Fibroblast of mammary gland (primary cell): ENCODE measurements at regions not wholly inside any gene's neighbourhood (a gene's known extent, or its start where the extent isn't known, plus 50 kb on each side); places are given as distances from the start of the nearest gene placed in this dataset.

Experiments used
- DNase-seq: peaks from one replicate; pipeline ENCODE4 v3.0.0-alpha.2; 2010; ENCODE audit warnings: low read depth
- H3K4me3 ChIP-seq: 2 replicates; pipeline ENCODE4 v1.5.1; 2011; ENCODE audit warnings: low read depth, mild to moderate bottlenecking, low read length, moderate library complexity; ENCODE audit not compliant: control insufficient read depth
- CTCF ChIP-seq: conservative IDR thresholded peaks from 2 replicates; pipeline ENCODE4 v1.5.1; 2011; ENCODE audit warnings: low read depth, low read length, inconsistent platforms; ENCODE audit not compliant: control insufficient read depth, insufficient read depth

DNA sequence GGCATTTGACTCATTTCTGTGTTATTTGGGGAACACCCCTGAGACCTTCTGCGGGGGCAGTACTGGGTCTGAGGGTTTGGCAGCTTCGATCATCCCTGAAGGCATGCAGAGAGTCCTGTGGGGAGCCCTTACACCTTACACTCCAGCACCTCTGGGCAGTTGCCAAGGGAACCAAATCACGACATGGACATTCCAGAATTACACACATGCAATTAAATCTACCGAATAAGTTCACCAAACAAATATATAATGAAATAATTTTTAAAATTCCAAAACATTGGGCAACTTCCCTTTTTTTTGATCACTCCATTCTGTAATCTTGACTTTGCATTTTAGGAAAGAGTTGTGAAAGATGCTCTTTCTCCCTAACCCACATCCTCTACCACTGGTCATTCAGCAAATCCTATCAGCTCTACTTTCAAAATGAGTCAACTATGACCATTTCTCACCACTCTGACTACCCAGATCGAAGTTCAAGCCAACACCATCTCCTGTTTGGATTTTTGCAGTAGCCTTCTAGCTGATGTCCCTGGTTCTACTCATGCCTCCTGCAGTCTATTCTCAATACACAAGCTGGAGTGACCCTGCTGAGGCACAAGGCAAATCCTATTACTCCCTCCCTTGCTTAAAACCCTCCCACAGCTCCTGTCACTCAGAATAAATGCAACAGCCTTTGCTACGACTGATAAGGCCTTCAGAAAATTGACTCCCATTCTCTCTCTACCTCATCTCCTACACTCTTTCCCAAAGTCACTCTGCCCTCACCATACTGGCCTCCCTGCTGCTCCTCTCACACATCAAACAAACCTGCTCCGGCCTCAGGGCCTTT is 533.3 kb downstream of the HACE1 start:
- H3K4me3 ChIP-seq: no peak overlapping the region
- TF ChIP-seq CTCF: no peak
- peak; percentile 89 for DNase-seq

DNA sequence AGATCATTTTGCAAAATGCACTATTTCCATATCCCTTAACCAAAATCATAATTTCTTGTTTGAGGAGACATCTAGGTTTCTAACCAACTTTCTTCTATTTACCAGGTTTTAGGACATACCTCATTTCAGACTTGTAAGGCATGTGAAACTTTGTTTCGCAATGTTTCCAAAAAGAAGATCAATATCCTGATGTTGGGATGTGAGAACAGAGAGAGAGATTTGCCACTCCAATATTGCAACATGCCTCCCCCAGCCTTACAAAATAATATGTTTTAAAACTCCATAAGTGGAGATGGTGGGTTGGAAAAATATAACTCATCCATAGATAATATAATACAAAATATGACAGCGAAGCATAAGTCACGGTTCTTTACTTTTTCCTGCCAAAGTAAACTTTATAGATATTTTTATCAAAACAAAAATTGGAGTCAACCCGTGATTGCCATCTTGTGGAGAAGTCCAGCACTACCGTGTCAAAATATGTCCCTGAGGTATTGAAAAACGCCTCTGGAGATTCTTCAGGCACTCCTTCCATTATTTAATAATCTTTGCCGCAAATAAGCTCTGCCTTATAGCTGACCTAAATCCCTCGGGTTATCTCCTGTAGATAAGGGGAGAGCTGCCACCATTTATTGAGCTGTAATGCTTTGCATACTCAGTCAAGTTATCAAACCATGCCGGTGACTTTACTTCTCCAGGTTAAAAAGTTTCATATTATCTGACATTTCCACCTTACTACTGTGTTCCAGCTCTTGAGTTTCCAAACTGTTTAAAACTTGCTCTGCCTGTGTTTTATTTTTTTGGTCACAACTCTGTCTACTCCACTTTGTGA is 534.2 kb downstream of the HACE1 start:
- DNase-seq: peak; percentile 52
- no peak overlapping the region for H3K4me3 ChIP-seq
- peak; percentile 73 for TF ChIP-seq CTCF

GRCh38 chr6:104324301-104324700 is 535.4 kb downstream of the HACE1 start:
- no peak overlapping the region for H3K4me3 ChIP-seq
- DNase-seq: no peak
- TF ChIP-seq CTCF: no peak

DNA sequence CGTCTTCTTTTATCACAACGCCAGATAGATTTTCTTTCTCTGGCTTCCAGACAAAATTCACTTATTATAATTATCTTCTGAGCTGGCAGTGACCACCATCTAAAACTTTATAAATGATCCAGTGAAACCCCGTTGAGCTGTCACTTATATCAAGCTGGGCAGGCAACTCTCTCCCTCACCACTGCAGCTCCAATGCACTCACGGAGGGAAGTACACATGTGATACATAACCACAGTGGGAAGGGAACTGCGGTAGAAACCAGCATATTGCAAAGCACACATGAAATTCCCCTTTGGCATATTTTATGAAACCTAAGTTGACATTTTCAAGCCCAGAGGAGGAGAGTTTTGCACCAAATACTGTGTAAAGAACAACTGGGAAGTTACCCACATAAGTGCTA is 536.9 kb downstream of the HACE1 start:
- no peak for DNase-seq
- no peak overlapping the region for H3K4me3 ChIP-seq
- TF ChIP-seq CTCF: no peak

- no peak overlapping the region for H3K4me3 ChIP-seq
- no peak for DNase-seq
- no peak for TF ChIP-seq CTCF
Observed at GRCh38 chr6:104321301-104321700, 538.4 kb downstream of the HACE1 start.

DNA sequence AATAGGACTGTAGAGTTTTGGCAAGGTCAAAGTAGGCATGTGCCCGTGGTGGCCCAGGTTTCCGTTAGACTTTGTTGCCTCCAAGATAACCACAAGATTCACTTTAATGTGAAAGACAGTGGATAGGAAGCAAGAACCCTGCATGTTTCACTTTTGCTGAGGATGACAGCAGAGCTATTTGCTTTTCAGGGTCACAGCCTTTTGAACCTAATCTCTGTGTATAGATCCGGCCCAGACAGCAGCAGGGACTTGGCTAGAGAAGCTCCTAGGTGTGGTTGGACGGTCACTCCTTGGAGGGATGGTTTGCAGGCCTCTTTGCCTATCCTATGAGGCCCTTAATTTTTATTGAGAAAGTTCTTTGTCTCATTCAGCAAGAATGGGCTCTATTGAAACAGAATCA is 538.8 kb downstream of the HACE1 start:
- TF ChIP-seq CTCF: no peak
- no peak overlapping the region for H3K4me3 ChIP-seq
- no peak for DNase-seq
